Hepatocyte (in vitro differentiated cells): ENCODE measurements at regions not wholly inside any gene's neighbourhood (a gene's known extent, or its start where the extent isn't known, plus 50 kb on each side); places are given as distances from the start of the nearest gene placed in this dataset.

Source experiments
- EZH2phosphoT487 ChIP-seq: fragments of 200-600 bp; sonication (generic); IDR thresholded peaks from one replicate; pipeline ENCODE4 v1.6.1; 2018; ENCODE audit warnings: antibody characterized with exemption, mild to moderate bottlenecking, low read depth, moderate library complexity; ENCODE audit not compliant: unreplicated experiment, severe bottlenecking
- TF ChIP-seq, protein P1 (sequence below): fragments of 200-600 bp; sonication (generic); IDR thresholded peaks from 2 replicates; pipeline ENCODE4 v1.5.1; 2016; ENCODE audit warnings: antibody characterized with exemption, mild to moderate bottlenecking; ENCODE audit not compliant: poor library complexity

DNA sequence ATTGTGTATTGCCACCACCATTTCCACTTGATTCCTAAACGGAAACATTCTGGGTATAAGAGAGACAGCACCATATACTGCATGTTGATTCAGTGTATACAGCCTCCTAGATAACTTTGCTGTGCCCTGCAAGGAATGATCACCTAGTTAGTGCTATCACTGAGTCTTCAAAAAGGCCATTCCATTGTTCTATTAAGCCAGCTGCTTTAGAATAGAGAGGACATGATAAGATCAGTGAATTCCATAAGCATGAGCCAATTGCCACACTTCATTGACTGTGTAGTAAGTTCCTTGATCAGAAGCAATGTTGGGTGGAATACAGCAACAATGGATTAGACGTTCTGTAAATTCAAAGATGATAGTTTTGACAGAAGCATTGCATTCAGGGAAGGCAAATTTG is 1047.3 kb downstream of the PCDH18 start:
- no peak for TF ChIP-seq EZH2phosphoT487
- TF ChIP-seq, protein P1, sequence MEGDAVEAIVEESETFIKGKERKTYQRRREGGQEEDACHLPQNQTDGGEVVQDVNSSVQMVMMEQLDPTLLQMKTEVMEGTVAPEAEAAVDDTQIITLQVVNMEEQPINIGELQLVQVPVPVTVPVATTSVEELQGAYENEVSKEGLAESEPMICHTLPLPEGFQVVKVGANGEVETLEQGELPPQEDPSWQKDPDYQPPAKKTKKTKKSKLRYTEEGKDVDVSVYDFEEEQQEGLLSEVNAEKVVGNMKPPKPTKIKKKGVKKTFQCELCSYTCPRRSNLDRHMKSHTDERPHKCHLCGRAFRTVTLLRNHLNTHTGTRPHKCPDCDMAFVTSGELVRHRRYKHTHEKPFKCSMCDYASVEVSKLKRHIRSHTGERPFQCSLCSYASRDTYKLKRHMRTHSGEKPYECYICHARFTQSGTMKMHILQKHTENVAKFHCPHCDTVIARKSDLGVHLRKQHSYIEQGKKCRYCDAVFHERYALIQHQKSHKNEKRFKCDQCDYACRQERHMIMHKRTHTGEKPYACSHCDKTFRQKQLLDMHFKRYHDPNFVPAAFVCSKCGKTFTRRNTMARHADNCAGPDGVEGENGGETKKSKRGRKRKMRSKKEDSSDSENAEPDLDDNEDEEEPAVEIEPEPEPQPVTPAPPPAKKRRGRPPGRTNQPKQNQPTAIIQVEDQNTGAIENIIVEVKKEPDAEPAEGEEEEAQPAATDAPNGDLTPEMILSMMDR: no peak
